RWPE1 (cell line): ENCODE measurements at regions not wholly inside any gene's neighbourhood (a gene's known extent, or its start where the extent isn't known, plus 50 kb on each side); places are given as distances from the start of the nearest gene placed in this dataset.

Source experiments
- CTCF ChIA-PET: fragments of 350-600 bp; sonication (Branson Sonifier 250); formaldehyde crosslinking; extraction: SDS; loops from one replicate; lab custom pipeline; 2021; lab: Yijun Ruan, JAX
- POLR2A ChIA-PET: fragments of 400-600 bp; formaldehyde crosslinking; extraction: SDS; loops from one replicate; lab custom pipeline; 2020; ENCODE audit warnings: antibody characterized with exemption; ENCODE audit not compliant: low non-redundant PET; lab: Yijun Ruan, JAX
- DNase-seq: peaks from one replicate; pipeline ENCODE4 v3.0.0; 2012; ENCODE audit warnings: low spot score
- H3K27ac ChIP-seq: fragments of 450-650 bp; 2 replicates; pipeline ENCODE4 v1.5.1; 2017
- CTCF ChIP-seq: fragments of 450-650 bp; conservative IDR thresholded peaks from 2 replicates; pipeline ENCODE4 v1.5.1; 2017; ENCODE audit warnings: low read depth, mild to moderate bottlenecking

GRCh38 chr17:22506861-22507260 is 814.5 kb downstream of the KCNJ18 start:
- POLR2A ChIA-PET = no interaction called here
- DNase-seq = no peak
- CTCF ChIA-PET = no interaction called here
- no peak overlapping the region for H3K27ac ChIP-seq
- no peak for TF ChIP-seq CTCF

- ChIA-PET POLR2A (no interaction called here), CTCF (interaction anchor here (0.6 kb wide), 1 partner anchor 287 kb away, joined by 3 read pairs; no protein-coding TSS in a partner anchor)
- TF ChIP-seq CTCF = no peak
- no peak for DNase-seq
- no peak overlapping the region for H3K27ac ChIP-seq
These were observed 815.5 kb downstream of the KCNJ18 start for GRCh38 chr17:22507823-22508222.

GRCh38 chr17:22510504-22510903 is 818.2 kb downstream of the KCNJ18 start:
- TF ChIP-seq CTCF = no peak
- DNase-seq = no peak
- ChIA-PET POLR2A (no interaction called here), CTCF (no interaction called here)
- H3K27ac ChIP-seq = no peak overlapping the region

GRCh38 chr17:22511431-22511830 is 819.1 kb downstream of the KCNJ18 start:
- DNase-seq = no peak
- ChIA-PET CTCF (no interaction called here), POLR2A (no interaction called here)
- TF ChIP-seq CTCF = no peak
- no peak overlapping the region for H3K27ac ChIP-seq

GRCh38 chr17:22512057-22512456 is 819.7 kb downstream of the KCNJ18 start:
- TF ChIP-seq CTCF = no peak
- CTCF ChIA-PET = no interaction called here
- POLR2A ChIA-PET = no interaction called here
- no peak for DNase-seq
- H3K27ac ChIP-seq = no peak overlapping the region

- DNase-seq = no peak
- CTCF ChIA-PET = no interaction called here
- TF ChIP-seq CTCF = no peak
- H3K27ac ChIP-seq = no peak overlapping the region
- POLR2A ChIA-PET = no interaction called here
These were observed 820.2 kb downstream of the KCNJ18 start for GRCh38 chr17:22512506-22512905.
